ENCODE measurements at regions not wholly inside any gene's neighbourhood (a gene's known extent, or its start where the extent isn't known, plus 50 kb on each side); places are given as distances from the start of the nearest gene placed in this dataset.

DNA sequence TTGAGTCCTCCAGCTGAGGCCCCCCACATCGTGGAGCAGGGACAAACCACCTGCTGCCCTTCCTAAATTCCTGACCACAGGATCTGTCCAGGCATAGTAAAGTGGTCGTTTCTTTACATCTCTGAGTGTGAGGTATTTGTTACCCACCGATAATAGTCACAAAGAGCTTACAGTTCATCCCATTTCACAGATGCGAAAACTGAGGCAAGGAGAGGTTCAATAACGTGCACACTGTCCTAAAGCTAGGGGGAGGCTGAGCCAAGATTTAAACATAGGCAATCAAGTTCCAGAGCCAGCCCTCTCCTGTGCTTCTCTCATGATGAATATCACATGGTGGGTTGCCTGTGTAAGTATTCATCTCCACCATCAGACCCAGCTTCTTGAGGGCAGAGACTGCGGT, 135.4 kb downstream of the CCT6B start:
- no peak for DNase-seq (ENCODE audit: low spot score)

DNA sequence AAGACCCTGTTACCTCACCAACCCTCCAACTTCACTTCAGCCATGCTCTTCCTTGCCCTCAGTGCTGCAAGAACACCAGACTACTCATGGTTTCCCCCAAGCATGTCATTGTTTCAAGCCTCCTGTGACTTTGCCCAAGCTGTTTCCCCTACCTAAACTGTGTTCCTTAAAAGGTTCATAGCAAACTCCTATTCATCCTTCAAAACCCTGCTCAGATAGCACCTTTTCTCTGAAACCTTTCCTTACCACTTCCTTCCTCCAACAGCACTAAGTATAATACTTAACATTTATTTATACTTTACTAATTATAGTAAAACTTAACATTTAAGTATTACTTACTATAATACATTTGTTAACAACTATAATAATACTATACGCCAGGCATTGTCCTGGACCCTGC, 136.2 kb downstream of the CCT6B start:
- no peak for DNase-seq (ENCODE audit: low spot score)

DNA sequence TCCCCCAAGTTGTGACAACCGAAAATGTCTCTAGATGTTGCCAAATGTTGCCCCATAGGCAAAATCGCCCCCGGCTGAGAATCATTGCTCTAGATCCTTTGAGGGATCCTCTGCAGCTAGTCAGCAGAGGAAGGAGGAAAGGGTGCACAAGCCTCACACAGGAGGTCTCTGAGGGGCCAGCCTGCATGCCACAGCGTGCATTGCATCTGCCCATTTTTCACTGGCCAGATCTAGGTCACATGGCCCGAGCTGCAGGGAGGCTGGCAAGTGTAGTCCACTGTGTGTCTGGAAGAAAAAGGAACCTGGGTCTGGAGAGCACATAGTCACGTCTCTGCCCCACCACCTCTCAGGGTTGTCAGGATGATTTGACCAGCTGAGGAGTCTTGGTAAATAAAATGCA, 138.2 kb downstream of the CCT6B start:
- no peak for DNase-seq (ENCODE audit: low spot score)

DNA sequence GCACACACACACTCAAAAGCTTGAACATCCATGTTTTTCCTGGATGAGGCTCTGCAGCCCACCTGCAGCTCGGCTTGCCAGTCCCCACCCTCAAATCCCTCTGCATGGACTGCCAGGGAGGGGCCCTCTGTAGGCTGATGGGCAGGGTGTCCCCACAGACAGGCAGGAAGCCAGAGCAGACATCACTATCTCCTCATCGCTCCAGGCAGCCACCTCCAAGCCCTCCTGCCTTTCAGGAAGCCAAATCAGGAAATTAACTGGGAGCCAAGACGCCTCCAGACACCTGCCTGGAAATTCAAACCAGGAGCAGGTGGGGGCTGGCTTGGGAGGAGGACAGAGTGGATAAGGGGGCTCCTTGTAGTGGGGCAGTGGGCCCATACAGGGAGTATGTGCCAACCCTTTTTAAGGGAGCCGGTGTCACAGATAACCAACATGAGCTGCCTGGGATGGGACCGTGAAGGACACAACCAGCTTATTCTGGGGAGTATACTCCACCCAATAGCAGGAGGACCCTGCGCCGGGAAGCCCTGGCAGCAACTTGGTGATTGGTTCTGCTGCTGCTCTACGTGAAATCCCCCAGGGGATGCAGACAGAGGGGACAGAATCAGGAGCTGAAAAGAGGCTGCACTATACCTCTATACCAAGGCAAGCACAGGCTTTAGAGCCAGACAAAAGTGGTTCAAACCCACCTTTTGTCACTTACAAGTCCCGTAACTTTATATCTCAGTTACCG, 139.1 kb downstream of the CCT6B start:
- no peak for DNase-seq (ENCODE audit: low spot score)

DNA sequence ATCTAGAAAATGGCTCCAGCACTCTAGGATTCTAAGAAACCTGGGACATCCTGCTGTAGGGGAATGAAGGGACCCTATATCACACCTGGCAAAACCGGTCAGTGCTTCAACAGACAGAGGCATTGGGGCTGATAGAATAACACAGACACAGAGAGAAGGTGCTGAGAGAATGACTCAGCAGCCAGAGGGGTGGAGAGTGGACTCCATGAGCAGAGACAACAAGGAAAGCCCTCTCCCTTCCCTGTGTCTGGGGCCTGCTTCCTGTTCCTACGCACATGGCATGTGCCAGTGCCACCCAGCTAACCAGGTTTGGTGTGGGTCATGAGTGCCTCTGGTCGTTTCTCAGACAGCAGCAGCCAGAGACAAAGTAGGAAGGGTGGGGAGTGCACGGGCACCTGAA, 140.3 kb downstream of the CCT6B start:
- DNase-seq (ENCODE audit: low spot score) = no peak

DNA sequence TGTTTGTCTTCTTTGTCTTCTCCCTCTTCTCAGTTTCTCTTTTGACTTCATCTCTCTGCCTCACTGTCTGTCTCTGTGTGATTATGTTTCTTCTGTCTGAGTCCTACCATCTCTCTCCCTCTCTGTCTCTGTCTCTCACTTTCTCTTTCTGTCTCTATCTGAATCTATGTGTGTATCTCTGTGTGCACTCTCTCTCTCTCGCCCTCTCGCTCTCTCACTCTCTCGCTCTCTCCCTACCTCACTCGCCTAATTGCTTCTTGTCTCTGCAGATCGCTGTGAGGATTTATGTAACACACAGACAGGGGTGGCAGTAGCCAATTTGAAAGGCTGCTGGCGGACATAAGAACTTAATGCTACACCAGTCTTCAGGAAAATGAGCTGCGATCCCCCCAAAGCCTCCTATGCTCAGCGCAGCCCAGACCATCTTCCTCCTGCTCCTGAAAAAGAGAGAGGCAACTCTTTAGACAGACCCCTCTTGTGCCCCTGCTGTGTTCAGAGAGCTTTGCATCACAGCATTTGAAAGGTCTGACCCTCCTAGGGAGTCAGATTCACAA, 140.9 kb downstream of the CCT6B start:
- DNase-seq (ENCODE audit: low spot score) = no peak

DNA sequence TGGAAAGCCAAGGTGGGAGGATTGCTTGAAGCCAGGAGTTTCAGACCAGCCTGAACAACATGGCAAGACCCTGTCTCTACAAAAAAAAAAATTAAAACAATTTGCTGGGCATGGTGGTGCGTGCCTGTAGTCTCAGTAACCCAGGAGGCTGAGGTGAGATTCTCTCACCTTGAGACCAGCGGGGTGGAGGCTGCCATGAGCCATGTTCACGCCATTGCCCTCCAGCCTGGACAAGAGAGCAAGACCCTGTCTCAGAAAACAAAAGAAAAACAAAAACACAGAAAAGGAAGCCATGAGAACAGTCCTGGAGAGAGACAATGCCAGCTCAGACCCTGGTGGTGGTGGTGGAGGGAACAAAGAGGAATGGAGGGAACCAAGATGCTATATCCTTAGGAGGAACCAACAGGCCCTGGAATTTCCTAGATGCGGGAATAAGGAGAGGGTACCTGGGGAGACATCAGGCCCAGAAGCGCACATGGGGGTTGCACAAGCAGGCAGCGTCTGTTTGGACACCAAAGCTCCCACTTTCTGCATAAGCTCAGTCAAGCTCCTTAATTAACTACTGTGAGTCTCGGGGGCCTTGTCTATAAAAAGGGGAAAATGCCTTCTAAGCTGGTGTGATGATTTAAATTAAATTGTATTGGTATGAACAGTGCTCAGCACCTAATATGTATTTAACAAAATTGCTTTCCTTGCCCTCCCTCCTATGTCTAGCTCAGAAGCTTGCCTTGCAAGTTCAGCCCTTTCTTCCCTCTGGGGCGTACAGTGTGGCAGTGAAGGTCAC, 143.8 kb downstream of the CCT6B start:
- DNase-seq (ENCODE audit: low spot score) = no peak

DNA sequence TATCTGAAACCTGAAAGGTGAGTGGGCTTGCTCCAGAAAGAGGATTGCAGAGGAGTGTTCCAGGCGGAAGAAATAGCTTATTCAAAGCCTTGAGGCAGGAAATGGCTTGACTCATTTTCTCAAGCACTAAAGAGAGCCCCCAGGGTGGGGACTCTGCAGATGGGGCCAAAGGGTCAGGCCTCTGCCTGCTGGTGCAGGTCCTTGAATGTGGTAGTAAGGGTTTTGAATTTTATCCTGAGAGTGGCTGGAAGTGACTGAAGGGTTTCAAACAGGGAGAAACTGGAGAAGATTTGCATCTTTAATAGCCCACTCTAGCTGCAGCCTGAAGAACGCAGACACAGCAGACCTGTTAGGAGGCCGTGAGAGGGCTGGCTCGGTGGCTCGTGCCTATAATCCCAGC, 144.4 kb downstream of the CCT6B start:
- no peak for DNase-seq (ENCODE audit: low spot score)

DNA sequence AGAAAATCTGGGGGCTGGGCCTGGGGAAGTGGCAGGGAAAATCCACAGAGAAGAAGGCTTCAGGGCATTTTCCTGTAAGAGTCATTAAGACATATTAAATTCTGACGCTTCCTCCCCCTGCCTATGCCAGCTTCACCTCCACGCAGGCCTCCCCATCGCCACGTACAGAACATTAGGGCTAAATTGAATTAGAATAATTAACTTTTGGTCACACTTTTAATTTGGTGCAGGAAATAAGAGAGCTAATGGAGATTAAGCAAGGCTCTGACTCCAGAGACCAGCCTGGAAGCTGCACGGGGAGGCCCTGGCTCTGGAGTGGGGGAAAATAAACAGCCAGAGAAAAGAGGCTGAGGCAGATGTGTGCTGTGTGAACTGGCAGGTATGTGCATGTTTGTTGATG, 148.0 kb downstream of the CCT6B start:
- no peak for DNase-seq (ENCODE audit: low spot score)

DNA sequence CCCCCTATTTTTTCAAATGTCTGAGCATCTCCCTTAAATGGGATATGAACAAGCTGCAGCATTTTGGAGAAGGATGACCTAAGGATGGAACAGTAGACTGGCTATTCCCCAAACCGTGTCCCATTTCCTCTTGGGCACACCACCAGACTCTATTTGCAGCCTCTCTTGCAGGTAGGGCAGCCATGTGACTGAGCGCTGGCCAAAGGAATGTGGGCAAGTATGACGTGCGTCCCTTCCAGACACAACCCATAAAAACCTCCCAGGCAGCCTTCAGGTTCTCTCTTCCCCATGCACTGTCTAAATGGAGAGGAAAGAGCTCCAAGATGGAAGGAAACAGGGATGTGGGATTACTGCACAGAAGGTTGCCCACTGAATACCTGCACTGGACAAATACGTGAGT, 149.7 kb downstream of the CCT6B start:
- no peak for DNase-seq (ENCODE audit: low spot score)

DNA sequence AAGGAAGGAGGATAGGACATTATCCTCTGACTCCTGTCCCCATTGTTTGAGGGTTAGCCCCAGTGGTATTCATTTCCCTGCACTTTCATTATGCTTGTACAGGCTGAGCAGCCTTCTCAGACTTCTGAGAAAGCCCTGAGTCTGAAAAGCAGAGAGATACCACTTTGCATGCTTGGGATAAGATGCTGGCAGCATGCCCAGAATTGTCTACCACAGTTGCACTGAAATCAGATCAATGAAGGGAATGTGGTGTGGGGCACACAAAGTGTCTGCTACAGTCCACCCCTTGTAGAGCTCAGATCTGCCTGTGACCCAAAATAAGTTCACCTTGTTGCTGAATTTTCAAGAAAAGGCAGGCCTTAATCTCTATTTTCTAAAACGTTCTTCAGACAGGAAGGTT, 160.6 kb downstream of the CCT6B start:
- DNase-seq (ENCODE audit: low spot score) = no peak

DNA sequence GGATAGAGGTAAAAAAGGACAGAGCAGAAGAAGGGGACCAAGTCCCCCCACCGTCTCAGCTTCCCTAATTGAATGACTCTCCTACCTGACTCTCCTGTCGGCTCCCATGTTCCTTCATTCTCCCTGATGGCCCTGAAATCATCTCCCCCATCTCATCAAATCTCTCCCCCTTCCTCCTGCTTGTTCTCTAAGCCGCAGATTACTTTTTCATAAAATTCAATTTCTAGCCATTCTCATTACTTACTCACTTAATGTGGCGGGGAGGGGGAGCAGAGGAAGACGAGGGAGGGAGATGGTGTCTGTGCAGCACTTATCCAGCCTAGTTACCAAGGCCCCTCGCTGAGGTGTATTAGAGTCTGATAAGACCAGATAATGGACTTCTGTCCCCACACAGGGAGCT, 161.5 kb downstream of the CCT6B start:
- DNase-seq (ENCODE audit: low spot score) = no peak

DNA sequence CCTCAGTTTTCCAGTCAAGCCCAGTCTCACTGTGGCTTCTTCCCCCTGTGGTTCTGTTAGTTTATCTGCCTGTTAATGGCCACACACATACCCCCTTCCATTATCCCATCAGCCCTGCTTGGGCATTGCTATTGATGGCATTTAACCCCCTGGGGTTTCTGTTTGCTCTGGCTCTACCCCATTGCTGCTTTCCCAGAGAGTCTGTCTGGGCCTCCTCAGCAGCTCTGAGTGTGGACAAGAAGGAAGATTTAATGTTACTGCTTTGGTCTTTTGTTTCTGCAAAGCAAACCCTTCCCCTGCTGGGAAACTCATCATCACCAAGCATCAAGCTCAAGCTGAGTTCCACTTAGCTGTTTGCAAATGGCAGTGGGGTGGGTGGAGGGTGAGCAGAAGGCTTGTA, 162.7 kb downstream of the CCT6B start:
- no peak for DNase-seq (ENCODE audit: low spot score)

DNA sequence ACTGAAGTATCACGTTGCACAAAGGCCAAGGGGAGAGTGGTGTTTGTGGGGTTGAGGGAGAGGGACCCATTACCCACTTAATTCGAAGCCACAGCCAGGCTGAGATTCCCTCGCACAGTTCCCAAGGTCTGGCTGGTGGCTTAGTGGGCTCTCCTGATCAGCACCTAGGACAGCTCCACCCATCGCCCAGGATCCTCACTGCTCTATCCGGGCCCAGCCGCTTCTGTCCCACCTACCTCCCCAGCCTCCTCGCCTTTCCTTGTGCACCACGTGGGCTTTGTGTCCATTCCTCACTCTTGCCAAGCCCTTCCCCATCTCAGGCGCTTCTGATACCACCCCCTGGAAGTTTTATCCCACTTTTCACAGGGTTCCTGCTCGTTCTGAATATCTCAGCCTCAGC, 163.5 kb downstream of the CCT6B start:
- DNase-seq (ENCODE audit: low spot score) = peak; percentile 53

DNA sequence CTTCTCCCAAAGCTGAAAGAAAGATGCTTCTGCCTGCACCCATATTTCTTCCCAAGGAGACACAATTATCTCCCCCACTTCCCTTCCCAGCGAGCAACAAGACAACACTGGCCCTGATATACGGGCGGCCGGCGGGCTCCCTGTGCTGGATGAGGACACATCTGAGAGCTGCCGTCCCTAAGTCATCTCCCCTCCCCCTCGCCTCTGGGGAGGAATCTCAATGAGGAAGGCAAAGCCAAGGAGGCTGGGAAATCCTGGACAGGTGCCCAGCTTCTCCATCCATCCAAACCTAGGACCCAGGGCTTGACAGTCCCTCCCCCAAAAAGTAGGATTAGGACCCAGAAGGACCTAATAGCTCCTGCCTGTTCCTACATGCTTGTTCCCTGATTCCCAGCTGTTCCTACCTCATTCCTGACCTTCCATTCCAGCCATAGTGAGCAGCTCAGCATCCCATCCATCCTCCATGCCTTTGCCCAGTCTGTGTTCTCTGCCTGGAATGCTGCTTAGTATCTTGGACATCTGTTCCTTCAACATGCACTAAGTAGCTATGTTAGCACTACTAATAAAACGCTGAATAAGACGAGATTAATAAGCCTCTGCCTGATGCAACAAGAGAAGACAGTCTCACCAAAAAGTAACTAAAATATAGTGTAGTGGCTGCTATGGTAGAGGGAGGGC, 167.9 kb downstream of the CCT6B start:
- no peak for DNase-seq (ENCODE audit: low spot score)

DNA sequence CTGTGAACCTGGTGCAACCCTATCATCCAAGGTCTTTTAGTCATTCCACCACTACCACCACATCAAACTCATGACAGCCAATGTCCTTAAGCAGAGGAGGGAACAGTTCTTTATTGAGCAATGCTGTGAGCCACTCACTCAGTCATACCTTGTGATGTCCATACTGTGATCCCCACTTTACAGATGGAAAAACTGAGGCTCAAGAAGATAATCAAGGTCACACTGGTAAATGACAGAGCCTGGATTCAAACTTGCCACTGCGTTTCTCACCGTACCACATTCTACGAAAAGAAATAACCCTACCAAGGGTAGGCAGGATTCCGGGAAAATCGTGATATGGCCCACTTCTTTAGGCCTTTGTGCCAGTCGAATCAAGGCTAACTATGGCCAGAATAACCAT, 172.6 kb downstream of the CCT6B start:
- no peak for DNase-seq (ENCODE audit: low spot score)

DNA sequence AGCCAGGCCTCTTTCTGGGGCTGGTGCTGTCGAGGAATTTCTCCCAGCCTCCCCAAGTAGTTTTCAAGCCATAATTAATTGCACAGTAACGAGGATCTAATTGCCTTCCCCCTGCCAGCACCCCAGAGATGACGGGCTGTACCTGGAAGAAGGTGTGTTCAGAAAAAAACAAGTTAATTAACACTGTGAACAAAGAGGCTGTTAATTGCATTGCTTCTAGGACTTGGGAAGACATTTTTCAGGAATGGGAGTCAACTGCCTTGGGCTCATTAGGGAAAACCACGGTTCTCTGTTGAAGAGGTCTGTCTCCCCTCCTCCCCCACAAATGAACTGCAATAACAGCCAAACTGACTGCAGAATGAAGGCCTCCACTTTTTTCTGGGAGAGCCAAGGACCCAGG, 176.7 kb downstream of the CCT6B start:
- DNase-seq (ENCODE audit: low spot score) = no peak

DNA sequence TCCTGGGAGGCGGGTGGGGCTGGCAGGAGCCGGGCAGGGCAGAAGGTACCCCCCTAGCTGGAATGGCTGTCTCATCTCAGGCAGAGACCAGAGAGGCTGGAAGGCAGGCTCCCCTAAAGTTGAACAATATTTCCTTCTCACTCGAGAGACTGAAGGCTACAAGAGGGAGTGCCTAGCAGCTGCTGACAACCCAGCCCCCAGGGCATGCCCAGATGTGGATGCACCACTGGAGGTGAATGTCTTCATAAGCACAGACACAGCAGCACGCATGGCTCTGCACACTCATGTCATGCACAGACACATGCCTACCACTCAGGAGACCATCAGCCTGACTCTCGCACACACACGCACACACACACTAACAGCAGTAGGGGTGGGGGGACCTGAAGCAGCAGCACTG, 179.0 kb downstream of the CCT6B start:
- no peak for DNase-seq (ENCODE audit: low spot score)

DNA sequence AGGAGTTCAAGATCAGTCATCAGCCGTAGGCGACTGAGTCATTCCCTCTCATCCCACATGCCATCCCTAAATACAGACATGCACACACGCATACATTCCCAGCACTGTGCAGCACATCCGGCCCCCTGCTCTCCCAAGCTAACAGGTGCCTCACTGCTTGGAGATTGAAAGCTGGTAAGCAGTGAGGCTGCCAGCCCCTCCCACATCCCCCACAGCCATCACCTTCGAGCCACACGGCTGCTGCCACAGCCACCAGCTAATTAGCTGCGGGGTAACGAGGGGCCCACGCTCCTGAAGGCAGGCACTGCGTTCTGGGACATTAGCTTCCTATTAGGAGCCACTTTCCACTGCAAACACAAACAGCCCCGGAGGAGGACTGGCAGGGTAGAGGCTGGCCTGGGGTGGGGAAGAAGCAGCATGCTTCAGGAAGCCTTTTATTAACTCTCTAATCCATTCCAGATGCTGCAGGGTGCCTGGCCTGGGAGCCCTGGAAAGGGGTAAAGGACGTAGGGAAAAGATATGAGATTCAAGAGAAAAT, 179.6 kb downstream of the CCT6B start:
- no peak for DNase-seq (ENCODE audit: low spot score)

DNA sequence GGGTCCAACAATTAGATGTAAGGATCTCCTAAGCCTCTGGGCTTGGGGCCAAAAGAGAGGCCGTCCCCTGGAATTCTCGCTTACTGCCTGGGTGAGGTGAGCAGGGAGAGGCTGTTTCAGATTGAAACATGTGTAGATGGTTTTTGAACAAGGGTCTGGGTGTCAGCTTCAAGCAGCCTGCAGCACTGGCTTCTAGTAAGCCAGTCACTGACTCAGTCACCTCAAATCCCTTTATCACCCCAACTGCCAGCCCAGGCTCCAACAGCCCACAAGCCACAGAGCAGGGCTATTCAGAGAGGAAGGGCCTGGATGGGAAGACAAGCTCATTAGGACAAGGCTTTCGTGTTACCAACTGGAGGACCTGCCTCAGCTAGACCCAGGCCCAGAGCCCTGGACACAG, 180.2 kb downstream of the CCT6B start:
- no peak for DNase-seq (ENCODE audit: low spot score)

DNA sequence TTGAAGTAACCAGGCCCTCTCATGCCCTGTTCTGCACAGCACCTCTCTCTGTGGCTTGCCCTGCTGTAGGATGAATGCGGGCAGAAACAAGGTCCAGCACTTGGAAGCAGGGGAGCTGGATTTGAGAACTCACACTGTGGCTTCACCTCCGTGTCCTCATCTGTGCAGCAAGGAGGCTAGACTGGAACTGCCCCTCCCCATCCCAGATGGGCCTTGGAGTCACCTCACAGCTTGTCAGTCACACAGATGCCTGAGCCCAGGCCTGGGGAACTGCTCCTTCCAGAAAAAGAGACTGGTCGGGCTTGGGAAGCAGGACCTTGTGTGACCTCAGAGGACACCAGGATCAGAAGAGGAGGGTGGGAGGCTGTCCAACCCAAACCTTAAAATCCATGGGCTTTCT, 180.8 kb downstream of the CCT6B start:
- no peak for DNase-seq (ENCODE audit: low spot score)
